Heart left ventricle (tissue), 13 donors: ENCODE measurements at regions not wholly inside any gene's neighbourhood (a gene's known extent, or its start where the extent isn't known, plus 50 kb on each side); places are given as distances from the start of the nearest gene placed in this dataset.

Source experiments
- CTCF ChIP-seq, 12 donors: fragments of 200-600 bp; sonication (generic) in 4 of 12; IDR thresholded peaks; one replicate each; pipeline versions ENCODE4 v1.5.0 to v1.8.0; 2018 to 2022; ENCODE audit warnings: antibody characterized with exemption in 12 of 12, mild to moderate bottlenecking in 5 of 12
- POLR2A ChIP-seq, 2 donors: fragments of 450-650 bp; IDR thresholded peaks; one replicate each; pipeline ENCODE4 v1.6.1; 2017; ENCODE audit warnings: antibody characterized with exemption in 2 of 2, mild to moderate bottlenecking in 2 of 2, moderate library complexity in 2 of 2
- donor health status: ischemic (EF 13 %, LVEDD 7.1; RV severe dilation, severe dysfunction).
- donor health status: DM: no; HTN: yes; CAD: no.
- donor health status: DM: no; HTN: no; CAD: no.
- donor health status: ischemic (EF 25% LVEDD 6.9; RV normal size, moderate dysfunction).
- donor health status: ischemic (EF 25% LVEDD 5.7; RV mildly dilated, moderate dysfunction).
- donor health status: ischemic (EF 35%, LVEDD 5.7; RV mildly dilated, moderate dysfunction).
- donor health status: nonischemic (EF 11% LVEDD 7.7; RV severe dilation, severe dysfunction).
- donor health status: DM: yes; HTN: yes; CAD: no.
- donor health status: PGD.
- donor health status: ischemic (EF 29% LVEDD 5.4; RV normal size, mild dysfunction).
- donor health status: nonischemic (EF 23%, LVEDD 6.1; RV moderate dilation, normal function).

DNA sequence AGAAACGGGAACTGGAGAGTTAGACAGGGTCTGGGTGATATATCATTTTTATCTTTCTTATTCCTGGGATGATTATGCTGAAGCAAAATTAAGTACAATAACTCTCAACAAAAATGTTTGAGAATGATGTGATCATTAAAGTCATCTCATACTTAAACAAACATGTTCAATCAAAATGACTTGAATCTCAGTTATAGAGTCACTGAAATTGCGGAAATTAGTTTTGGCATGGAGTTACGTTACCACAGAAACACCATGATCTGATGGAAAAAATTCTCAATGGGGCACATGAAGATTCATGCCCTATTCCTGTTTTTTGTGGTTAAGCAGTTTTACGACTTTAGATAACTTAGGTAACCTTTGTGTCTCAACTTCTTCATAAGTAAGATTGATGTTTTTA lies 757.7 kb downstream of the EPHA4 start:
- TF ChIP-seq CTCF (IDR thresholded peaks at IDR 0.05) (no peak), POLR2A (IDR thresholded peaks at IDR 0.05) (no peak)
